Stimulated activated CD4-positive, alpha-beta T cell treated with anti-CD3 and anti-CD28 coated beads, Interleukin-12 subunit alpha, Interleukin-12 subunit beta, amount 100 ng/mL, for 4 hours (primary cell): ENCODE measurements at regions not wholly inside any gene's neighbourhood (a gene's known extent, or its start where the extent isn't known, plus 50 kb on each side); places are given as distances from the start of the nearest gene placed in this dataset.
"Not testable (repeated sequence)": the region's sequence is repeated elsewhere in the genome, so short reads cannot be mapped to it uniquely, and the experiment has no call there.

ENCODE experiments used
- DNase-seq: peaks from one replicate; pipeline ENCODE4 v3.0.0-alpha.2; 2020

DNA sequence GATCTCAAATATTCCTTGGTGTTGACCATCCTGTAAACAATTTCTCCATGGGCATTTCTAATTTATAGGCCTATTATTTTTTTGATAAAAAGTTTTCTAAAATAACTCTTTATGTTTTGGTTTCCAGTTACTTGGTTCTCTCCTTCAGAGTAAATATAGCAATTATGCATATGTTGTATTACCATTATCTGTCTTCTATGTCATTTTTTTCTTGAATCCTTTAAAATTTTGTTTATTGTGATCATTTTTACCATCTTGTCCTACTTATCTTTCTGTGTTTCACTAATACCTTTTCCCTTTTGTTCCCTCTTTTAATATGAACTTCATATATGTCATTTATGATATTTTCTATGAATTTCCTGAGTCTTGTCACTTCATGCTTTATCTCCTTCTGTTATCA is 341.1 kb downstream of the PDCD6IP start:
- DNase-seq = no peak

DNA sequence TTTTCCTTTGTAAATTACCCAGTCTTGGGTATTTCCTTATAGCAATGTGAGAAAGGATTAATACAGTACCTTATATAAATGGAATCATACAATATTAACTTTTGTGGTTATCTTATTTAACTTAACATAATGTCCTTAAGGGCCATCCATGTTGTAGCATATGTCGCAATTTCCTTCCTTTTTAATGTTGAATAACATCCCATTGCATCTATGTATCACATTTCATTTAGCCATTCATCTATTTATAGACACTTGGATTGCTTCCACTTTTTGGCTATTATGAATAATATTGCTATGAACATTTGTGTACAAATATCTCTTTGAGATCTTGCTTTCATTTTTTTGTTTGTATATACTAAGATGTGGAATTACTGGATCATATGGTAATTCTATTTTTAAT is 342.2 kb downstream of the PDCD6IP start:
- DNase-seq = no peak

DNA sequence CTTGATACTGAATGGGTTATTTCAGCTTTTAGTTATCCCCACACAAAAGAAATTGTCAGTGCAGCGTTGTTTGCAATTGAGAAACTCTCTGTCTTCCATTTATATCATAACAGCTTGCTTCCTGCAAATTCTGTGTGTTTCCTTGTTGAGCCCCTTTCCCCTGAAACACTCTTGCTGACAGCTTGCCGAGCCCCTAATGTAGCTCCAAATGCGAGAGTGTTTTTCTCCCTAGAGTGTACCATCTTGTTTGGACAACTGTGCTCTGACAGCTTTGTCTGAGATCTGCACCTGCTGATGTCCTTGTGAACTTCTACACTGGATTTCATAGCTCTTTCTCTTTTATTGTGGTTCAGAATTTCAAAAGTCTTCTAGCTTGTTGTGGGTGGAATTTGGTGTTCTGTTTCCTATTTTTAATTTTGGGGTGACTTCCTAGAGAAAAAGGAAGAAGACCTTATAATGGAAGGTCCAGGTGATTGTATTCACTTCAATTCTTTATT is 343.5 kb downstream of the PDCD6IP start:
- DNase-seq = no peak

DNA sequence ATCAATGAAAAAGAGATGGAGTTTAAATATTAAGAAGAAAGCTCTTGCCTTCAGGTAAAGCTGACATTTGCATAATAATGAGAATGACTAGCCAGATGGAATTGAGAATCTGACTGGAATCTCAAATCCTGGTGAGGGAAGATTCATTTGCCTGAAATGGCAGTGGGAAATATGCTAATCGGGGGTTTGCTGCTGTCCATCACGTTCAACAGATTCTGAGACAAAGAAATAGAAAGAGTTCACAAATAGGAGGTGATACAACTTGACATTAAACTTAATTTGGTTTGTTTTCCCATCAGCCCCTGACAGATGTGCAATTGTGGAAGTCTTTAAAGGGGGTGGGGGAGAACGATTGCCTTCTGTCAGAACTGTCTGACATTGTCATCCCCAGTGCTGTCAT is 347.4 kb downstream of the PDCD6IP start:
- DNase-seq = no peak

DNA sequence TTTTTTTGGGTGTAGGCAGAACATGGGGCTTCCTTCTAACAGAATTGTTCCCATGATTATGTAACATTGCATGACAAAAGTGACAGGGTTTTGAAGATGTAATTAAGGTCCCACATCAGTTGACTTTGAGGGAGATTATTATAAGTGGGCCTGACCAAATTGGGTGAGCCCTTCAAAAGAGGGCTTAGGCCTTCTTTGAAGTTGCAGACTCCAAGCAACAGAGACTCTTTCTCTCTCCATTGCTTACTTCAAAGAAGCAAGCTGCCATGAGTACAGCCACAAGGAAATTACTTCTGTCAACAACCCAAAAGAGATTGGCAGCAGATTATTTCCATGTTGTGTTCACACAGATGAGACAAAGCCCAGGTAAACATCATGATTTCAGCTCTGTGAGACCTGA is 348.2 kb downstream of the PDCD6IP start:
- no peak for DNase-seq

DNA sequence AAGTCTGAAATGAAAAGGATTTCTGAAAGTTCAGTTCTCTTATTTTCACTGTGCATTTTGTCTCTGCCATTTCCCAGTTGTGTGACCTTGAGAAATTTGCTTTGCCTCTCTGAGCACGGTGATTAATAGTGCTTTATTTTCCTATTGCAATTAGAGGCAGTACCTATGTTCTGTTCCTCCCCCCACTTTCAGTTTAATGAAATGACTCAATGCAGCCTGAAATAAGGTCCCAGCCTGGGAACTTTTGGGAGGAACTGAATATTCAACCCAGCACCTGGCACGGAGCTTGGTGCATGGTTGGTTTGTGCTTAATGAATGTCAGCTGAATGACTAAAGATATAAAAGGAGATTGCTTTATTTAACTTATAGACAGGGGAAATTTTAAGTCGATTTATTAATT is 352.6 kb downstream of the PDCD6IP start:
- DNase-seq = no peak

DNA sequence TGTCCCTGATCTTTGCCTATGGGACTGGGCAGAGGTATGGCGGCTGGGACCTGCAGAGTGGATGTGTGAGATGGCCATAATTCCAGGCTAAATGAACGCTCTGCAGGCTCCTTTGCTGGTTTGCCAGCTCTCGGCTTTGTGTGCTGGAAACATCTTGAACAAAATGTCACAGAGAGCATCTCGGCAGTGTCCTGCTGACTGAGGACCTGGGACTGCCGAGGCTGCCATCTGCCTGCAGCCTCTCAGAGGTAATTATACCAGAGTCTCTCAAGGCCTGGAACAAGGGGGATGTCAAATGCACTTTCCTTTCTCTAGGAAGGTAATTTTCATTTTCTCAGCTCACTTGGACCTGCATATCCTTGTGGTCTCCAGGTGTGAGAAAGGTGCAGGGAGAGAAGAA is 354.2 kb downstream of the PDCD6IP start:
- no peak for DNase-seq

DNA sequence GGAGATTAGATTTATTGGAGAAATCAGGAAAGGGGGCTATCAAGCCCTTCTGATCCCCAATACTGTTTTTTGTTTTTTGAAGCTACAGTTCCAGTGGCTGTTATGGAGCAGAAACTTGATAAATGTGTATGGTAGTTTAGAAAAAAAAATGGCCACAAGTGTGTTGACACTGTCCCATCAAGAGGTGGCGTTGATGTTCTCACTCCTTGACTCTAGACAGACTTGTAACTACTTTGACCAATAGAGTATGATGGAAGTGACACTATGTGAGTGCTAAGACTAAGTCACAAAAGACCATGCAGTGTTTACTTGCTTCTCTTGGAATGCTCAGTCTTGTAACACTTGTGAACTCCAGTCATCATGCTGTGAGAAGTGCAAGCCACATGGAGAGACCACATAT is 356.7 kb downstream of the PDCD6IP start:
- DNase-seq = no peak

DNA sequence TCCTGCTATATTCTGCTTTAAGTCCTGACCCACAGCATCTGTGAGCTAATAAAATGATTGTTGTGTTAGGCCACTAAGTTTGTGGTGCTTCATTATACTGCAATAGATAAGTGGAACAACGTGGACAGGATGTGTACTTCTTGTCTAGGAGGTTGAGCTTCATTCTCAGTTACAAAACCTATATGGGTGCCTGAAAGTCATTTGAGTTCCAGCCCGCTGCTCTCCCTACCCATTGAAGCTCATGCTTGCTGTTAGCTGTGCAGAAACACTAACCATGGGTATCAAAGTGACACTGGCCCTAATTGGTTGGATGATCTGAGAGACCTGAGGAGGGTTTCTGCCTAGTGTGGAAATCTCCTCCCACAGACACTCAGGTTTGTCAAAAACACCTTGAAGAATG is 357.2 kb downstream of the PDCD6IP start:
- DNase-seq = no peak

DNA sequence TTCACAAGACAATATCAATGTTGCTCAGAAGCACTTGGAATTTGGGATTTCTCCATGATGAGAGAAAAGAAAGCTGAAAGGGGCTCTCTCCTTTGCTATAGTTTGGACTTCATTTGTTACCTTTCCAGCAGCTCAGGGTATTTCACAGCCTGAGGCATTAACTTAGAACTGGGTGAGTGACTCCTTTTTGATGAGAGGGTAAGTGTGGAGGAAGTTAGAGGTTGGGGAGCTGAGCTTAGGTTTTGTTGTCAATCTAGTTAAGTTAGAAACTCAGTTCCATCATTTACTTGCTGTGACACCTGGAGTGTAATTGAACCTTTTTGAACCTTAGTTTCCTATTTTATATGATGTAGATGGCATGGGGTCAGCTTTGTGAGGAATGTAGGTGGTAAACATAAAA is 359.1 kb downstream of the PDCD6IP start:
- no peak for DNase-seq

DNA sequence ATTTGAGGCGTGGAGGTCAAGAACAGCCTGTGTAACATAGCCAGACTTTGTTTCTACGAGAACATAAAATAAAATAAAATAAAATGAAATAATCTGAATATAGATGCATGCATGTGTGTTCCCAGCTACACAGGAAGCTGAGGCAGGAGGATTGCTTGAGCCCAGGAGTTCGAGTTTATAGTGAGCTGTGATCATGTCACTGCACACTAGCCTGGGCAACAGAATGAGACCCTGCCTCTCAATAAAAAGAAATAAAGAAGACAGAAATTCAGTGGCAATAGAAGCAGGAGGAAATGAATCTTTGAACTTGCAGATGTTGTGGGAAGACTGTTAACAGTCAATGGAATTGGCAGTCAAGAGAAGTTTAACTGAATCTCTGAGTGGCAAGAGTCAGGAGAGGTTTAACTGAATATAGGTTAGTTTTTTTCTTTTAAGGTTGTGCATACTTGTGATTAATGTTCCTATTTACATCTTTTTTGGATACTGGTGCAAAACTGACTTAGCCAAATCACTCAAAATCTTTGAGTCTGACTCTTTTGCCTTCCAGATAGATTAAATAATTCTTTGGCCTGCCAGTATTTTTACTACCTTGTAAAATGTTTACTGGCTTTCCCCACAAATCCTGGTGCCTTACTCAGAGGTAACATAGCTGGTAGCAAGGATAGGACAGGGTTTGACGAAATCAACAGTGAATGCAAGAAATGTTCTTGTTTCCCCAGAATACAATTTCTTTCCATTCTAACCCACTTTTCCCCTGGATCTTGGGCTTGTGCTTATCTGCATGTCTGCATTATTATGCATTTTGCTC is 361.4 kb downstream of the PDCD6IP start:
- no peak for DNase-seq

DNA sequence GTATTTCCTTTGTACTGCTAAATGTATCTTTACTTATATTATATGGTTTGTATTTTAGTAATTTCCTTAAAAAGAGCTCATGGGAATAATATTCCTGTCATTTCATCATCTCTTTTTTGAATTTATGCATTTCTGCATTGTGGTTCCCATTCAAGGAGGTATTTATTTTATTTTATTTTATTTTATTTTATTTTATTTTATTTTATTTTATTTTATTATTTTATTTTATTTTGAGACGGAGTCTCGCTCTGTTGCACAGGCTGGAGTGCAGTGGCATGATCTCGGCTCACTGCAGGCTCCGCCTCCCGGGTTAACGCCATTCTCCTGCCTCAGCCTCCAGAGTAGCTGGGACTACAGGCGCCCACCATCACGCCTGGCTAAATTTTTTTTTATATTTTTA is 371.2 kb downstream of the PDCD6IP start:
- DNase-seq = not testable (repeated sequence)

DNA sequence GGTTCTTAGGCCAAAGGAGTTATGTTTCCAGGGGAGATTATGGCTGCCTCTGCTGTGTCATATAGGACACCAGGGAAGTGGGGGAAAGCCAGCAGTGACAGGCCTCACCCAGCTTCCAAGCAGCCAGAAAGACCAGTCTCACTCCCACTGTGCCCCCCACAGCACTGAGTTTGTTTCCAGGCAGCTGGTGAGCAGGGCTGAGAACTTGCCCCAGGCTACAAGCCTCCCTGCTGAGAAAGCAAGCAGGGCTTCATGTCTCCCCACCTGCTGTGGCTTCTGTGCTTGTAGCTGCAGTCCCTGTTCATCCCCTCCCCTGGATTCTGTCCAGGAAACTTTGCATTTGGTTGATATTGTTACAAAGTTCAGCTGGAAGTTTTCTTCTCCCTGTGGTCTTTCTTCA is 376.3 kb downstream of the PDCD6IP start:
- no peak for DNase-seq

DNA sequence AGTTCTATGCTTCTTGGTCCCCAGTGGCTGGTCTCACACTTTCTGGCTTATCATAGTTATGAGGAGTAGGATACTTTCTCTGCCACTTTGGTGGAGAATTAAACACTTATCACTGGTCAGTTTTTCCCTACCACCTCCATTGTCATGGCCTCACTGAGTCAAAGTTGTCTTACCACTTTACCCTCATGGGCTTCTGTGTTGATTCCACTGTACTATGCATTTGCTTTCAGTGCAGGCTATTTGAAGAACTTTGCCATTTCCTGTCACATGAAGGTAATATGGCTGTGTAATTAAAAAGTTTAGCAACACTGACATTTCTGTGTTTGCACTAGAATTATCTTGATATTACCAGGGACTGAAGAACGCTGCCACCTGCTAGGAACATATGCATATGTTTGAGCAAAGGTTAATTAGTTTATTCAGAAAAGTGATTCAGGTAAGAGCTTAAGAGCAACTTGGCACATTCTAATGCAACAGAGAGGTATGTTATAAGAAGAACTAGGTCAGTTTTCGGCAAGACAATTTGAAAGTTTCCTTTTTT is 377.3 kb downstream of the PDCD6IP start:
- DNase-seq = no peak

DNA sequence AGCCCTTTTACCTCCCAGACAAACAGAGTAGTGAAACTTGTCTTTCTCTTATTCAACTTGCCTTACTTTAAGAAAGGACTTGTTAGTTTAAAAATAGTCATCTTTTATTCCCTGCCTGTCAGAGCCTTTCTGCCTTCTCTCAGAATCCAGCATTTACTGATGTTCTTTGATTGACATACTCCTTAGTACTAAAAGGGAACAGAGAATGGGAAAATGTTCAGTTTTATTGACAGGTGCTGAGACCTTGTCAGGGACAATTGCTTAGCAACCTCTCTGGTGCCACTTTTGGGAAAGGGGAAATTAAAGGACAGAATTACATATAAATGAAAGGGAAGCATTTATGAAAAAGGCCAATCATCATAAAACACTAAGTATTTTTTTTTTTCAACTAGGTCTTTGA is 378.3 kb downstream of the PDCD6IP start:
- DNase-seq = no peak

DNA sequence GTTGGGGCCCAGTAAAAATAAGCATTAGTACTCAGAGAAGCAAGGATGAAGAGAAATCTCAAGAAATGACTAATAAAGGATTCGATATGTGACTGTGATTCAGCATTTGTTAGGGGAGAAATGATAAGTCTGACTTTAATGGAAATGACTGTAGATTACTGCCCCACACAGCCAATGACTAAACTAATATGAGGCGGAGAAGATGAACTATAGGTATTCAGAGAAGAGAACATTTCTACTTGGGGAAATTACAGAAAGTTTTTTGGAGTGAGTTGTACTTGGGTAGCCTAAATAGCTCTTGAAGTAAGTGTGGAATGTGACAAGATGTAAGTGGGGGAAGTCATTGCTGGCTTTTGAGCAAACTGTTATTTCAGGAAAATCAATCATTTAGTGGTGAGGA is 380.0 kb downstream of the PDCD6IP start:
- DNase-seq = no peak

DNA sequence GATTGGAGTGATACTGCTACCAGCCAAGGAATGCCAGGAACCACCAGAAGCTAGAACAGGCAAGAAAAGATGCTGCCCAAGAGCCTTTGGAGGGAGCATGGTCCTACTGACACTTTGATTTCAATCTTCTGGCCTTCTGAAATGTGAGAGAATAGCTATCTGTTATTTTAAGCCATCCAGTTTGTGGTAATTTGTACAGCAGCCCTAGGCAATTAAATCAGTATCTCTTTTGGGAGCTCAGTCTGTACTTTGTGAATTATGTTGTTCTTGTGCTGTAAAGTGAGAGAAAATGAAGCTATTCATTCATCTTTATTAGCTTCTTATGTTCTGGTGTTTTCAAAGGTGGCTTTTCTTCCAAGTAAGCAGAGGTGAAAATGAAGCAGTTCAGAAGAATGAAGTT is 381.3 kb downstream of the PDCD6IP start:
- no peak for DNase-seq

DNA sequence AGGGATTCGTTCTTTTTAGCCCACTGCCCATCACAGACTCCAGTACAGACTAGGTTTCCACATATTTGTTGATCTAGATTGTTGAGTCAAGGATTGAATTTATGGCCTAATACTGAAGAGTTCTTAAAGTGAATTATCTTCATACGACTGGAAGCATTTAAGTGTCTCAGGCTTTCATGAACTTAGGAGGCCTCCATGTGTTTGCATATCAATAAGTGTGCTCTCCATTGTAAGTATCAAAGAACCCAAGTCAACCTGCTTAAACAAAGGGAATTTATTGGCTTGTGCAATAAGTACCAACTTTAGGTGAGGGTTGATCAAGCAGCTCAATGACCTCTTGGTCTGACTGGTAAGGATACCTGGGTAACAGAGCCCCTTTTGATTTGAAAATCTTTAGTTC is 382.1 kb downstream of the PDCD6IP start:
- no peak for DNase-seq

DNA sequence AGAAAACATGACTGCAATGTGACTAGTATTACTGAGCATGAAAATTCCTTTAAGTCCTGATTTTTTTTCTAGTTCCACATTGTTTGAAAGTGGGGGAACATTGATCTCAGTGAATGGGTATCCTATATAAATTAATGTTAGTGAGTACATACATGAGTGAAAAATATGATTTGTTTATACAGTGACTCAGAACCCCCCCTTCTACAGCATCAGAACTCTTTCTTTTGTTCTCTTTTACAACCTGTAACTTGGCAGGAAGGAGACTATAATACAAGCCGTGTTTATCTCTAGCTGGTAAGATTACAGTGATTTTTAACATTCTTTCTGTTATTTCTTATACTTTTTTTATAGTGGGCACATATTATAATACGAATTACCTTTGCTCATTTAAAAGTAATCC is 384.7 kb downstream of the PDCD6IP start:
- DNase-seq = no peak

DNA sequence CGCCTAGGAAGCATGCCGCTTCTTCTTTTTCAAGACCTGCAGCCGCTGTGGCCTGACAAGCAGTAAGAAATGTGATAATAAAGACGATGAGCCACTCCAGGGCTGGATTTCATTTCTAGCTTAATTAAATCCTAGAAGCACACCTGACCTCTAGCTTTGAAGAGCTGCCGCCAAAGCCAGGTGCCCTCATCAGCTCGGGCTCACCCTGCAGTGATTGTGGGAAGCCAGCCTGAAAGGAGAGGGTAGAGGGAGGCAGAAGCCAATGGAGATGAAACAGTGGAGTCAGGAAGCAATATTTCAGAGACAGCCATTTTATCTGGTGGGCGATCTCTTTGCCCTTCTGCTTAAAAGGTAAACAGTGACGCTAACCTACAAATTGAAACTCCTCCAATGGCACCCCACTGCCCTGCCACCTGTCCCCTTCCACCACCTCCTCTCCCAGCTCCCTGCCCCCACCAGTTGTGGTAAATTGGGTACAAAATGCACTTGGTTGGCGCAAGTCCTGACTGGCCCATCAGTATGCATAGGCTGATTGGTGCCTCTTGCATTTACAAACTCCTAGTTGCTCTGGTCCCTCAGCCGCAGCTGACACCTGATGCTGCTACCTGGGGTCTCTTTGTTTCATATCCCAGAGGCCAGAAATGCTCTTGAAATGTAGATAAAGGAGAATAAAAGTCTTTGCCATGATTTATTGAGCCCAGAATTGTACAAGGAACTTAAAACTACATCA is 385.3 kb downstream of the PDCD6IP start:
- no peak for DNase-seq

DNA sequence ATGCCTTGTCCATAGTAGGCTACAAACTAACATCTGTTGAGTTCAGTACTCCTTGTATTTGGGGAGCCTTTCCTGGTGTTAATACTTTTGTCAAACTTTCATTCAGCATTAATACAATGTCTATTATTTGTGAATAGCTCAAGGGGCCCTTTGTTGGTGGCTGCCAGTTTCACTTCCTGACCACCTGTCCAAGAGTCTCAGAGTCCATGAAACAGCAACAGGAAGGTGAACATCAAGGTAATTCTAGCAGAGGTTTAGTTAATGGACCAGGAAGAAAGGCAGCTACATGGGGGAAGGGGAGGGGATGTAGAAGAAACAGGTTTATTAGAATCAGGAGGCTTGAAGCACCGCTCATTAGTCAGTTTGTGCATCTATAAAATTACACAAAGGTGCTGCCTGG is 386.9 kb downstream of the PDCD6IP start:
- DNase-seq = no peak

DNA sequence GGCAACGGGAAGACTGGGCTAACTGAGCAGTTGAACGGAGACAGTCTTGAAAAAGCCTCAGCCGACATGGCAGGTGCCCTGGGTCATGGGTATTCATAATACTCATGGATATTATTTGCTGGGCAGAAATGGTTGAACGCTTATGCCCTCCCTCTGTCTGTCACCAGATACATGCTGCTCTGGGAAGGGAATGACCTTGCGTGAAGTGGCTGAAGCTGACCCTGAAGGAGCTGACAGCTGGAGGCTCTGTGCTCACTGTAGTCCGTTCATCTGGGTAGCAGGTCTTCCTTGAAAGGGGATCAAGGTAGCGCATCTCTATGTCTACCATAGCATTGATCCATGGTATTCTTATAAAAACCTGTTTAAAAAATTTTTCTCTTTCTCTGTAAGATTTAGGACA is 390.7 kb downstream of the PDCD6IP start:
- DNase-seq = no peak

DNA sequence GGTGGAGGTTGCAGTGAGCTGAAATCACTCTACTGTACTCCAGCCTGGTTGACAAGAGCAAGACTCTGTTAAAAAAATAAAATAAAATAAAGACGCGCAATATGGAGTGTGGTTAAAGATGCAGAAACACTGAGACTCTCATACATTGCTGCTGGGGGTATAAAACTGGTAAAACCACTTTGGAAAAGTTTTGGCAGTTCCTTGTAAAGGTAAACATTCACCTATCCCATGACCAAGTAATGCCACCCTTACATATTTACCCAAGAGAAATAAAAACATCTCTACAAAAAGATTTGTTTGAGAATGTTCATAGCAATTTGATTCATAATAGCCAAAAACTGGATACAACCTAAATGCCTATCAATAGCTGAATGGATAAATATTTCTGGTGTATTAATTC is 398.5 kb downstream of the PDCD6IP start:
- no peak for DNase-seq

DNA sequence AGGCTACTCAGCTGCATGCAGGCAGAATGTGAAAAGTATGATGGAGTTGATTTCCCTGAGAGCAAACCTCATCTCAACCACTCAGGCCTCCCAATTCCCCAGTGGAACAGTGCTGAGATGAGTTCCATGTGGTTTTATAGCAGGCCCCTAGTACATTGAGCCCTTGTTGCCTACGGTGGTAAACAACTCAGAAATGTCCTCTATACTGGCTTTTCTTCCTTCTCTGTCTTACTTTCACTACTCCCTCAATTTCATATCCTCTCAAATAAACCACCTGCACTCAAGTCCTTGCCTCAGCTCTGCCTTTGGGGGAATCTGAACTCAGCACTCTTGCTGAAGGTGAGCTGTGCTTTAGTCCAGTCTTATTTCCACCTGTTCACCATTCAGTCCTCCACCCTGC is 399.9 kb downstream of the PDCD6IP start:
- no peak for DNase-seq
